NCI-H187 treated with DMSO at 0.1 percent for 48 hours (cell line): ENCODE measurements at regions not wholly inside any gene's neighbourhood (a gene's known extent, or its start where the extent isn't known, plus 50 kb on each side); places are given as distances from the start of the nearest gene placed in this dataset.

Source experiments
- DNase-seq: peaks from one replicate; lab custom pipeline; 2025; lab: John Stamatoyannopoulos, UW

- DNase-seq, result no peak
These were observed 127.7 kb upstream of the SLC14A2 start for GRCh38 chr18:45487581-45487980.

DNA sequence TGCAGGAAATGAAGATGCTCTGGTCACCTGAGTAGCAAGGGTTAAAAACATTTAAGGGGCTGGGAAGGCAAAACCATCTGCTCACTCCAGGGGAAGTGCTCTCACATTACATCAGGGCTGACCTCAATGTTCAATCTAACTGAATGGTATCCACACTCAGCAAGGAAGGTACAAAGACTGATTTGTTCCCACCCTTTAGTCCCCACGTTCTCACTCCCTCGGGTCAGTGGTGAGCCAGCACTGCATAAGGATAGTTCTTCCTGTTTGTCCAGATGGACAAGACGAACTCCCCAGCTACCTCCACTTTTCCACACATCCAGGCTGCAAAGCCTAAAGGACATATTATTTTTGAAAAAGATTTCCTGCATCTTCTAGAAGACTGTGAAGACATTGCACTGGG lies 126.6 kb upstream of the SLC14A2 start:
- no peak for DNase-seq

- DNase-seq, result no peak
These were observed 121.4 kb upstream of the SLC14A2 start for GRCh38 chr18:45493830-45494229.

GRCh38 chr18:45494811-45495210 lies 120.5 kb upstream of the SLC14A2 start:
- no peak for DNase-seq

DNA sequence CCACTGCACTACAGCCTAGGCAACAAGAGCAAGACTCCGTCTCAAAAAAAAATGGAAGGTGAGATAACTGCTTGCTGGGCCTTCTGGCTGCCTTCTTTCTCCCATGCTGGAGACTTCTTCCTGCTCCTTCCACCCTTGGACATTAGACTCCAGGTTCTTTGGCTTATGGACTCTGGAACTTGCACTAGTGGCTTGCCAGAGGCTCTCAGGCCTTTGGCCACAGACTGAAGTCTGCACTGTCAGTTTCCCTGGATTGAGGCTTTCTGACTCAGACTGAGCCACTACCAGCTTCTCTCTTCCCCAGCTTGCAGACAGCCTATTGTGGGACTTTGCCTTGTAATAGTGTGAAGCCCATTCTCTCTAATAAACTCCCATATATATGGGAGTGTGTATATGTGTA lies 118.5 kb upstream of the SLC14A2 start:
- DNase-seq, result no peak

GRCh38 chr18:45497595-45498286 lies 117.5 kb upstream of the SLC14A2 start:
- DNase-seq, result no peak

DNA sequence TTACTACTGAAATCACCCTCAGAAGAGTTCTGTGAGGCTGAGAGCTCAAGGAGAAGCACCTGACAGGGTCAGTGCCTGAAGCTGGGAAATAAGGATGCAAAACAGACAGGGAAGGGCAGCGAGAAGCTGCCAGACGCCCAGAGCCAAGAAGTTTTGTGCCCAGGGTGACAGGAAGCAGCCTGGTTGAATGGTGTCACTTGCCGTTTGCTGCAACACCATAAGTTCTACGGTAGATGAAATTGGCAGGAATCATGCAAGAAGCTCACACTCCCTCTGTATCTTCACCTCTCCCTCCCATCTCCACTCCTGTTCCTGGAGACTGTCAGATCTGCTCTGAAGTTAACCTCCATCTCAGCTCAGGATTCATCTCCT lies 117.0 kb upstream of the SLC14A2 start:
- no peak for DNase-seq

- no peak for DNase-seq
These were observed 111.3 kb upstream of the SLC14A2 start for GRCh38 chr18:45503990-45504389.

DNA sequence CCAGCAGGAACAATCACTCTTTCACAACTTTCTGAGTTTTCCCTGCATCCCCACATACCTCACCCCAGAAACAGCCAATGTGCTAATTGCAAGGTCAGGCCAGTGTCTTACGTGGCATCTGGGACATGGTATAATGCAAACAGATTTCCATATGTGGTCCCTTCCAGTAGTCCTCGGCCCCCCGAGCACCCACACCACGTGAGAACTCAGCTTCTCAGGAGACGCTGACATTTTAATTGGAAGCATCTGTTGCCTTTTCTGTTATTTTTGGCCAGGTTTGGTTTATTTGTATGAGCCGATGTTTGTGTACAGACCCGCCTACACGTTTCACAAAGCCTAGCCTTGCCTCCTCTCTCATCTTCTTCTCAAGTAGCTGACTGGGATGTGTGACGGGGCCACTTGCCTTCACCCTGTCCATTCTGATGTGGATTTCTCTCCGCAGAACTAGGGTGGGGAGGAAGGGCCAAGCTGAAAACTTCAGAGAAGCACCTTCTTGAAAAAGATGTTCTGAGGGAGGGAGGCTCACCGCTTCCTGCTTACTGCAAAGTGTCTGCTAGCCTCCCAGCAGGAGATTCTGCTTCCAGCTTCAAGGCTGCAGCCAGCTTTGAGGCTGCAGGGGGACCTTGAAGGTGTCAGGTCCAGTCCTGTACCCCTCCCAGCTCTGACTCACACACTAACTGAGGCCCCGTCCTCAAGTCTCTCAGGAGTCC lies 109.6 kb upstream of the SLC14A2 start:
- DNase-seq, result no peak

- DNase-seq, result no peak
These were observed 108.3 kb upstream of the SLC14A2 start for GRCh38 chr18:45506951-45507350.

- no peak for DNase-seq
These were observed 105.7 kb upstream of the SLC14A2 start for GRCh38 chr18:45509535-45509934.

GRCh38 chr18:45510656-45511055 lies 104.6 kb upstream of the SLC14A2 start:
- DNase-seq, result no peak

GRCh38 chr18:45512363-45512953 lies 102.8 kb upstream of the SLC14A2 start:
- DNase-seq, result no peak

DNA sequence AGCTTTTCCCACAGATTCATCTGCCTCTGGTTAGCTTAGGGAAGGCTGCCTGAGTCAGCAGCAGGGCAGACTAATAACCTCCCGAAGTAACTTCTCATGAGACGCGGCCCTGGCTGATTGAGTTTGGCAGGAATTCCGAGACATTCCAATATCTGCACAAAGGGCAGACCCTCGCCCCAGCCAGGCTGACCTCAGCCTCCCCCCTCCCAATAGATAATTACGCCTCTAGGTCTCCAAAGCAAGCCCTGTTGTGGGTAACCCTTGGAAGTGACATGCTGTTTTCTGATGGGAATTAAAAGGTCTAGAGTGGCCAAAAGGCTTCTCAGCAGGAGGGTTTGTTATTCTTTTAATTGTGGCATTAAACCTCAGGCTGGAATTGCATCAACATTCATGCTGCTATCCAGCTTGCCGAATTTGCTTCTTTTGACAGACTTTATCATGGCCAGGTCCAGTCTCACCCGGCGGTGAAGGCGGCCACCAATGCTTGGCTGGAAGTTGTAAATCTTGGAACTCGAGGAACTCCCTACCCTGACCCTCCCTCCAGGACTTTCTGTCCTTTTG lies 98.0 kb upstream of the SLC14A2 start:
- DNase-seq, result no peak

- DNase-seq, result no peak
These were observed 96.7 kb upstream of the SLC14A2 start for GRCh38 chr18:45518311-45519155.

DNA sequence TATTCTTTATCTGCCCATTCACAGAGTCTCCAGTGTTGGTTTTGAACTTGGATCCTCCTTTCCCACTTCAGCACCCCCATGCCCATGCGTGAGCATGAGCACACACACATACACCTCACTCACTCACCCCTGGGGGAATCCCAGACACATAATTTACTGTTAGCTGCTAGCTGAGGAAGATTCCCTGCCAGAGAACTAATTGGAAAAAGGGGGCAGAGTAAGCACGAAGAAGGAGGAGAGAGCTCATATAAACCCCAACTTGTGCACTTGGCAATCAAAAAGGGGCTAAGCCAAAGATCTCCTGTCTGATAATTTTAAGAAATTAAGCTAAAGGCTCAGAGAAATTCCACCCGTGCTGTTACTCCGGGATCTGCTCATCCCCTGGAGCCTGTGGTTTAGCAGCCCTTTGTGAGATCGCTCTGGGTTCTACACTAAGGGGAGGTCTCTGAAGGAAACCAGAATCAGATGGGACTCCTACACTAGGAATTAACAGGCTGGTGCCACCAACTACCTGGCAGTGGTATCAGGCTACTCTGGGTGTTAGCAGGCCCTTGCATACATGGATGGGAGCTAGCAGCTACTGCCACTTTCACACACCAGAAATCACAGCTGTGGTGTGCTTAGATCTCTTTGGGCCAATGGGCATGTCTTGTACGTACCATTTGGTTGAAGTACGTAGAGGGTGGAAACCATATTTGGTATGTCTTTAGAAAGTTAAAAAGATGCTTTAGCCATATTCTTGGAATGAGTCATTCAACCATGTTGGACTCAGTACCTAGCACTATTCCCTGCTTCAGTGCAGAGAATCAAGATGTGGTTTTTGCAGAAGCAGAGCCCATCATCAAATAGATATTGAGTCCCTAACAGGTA lies 95.6 kb upstream of the SLC14A2 start:
- no peak for DNase-seq

- no peak for DNase-seq
These were observed 94.1 kb upstream of the SLC14A2 start for GRCh38 chr18:45521136-45521535.

DNA sequence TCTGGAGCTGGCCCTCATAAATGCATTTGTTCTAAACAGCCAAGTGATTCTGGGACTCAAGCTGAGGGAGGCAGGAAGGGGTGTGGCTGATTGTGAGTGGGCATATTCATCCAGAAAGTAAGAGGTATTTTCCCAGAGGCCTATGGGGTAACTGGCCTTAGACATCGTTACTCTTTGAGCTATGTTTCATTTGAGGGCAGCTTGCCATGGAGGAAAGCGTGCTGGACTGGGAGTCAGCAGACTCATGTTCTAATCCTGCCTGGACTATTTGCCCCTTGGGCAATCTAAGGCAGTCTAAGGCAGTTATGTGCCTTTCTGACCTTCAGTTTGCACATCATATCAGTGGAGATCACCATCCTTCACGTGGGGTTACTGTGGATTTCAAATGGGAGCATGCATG lies 93.5 kb upstream of the SLC14A2 start:
- DNase-seq, result no peak

DNA sequence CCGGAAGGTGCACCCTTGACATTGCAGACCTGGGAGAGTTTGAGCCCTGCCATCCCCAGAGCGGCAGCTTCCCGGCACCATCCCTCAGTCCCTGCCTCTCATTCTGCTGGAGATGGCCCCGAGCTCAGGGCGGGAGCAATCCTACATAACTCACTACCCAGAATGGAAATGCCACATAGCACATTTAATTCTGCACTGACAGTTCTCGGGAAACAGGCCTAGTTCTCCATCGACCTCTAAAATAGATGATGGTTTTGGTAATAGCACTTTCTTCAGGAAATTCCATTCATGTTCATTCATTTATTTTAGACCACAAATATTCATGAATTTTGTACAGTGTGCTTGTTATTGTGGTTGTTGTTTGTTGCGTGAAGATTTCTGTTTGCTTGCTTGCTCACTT lies 92.9 kb upstream of the SLC14A2 start:
- DNase-seq, result no peak

DNA sequence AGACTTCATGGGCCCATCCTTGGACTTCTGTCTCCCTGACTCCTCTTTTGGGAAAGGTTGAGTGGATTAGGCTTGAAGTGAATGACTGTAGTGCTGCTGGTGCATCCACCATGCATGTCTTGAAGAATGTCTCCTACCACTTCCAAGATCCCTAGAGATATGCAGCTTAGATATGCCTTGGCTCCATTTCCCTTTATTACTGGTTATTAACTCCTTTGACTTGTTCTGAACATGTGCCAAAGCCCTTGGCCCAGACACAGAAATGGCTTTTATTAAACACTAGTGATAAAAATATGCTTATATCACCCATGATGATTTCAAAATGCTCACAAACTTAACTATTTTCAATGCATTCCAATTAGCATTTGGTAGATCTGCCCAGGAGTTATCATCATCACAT lies 90.0 kb upstream of the SLC14A2 start:
- DNase-seq, result no peak

- DNase-seq, result no peak
These were observed 89.0 kb upstream of the SLC14A2 start for GRCh38 chr18:45526114-45526841.
